ENCODE measurements at regions not wholly inside any gene's neighbourhood (a gene's known extent, or its start where the extent isn't known, plus 50 kb on each side); places are given as distances from the start of the nearest gene placed in this dataset.

DNA sequence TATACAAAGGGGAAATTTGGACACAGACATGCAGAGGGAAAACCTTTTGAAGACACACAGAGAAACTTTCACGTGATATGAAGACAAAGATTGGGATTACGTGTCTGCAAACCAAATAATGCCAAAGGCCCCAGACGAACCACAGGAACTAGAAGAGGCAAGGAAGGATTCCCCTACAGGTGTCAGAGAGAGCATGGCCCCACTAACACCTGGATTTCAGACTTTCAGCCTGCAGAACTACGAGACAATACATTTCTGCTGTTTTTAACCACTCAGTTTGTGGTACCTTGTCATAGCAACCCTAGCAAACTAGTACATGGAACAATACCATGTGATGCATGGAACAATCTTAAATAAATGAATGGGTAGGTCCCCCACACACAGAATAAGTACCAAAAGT, 341.0 kb downstream of the HDGFL1 start:
- TF ChIP-seq, protein P1, sequence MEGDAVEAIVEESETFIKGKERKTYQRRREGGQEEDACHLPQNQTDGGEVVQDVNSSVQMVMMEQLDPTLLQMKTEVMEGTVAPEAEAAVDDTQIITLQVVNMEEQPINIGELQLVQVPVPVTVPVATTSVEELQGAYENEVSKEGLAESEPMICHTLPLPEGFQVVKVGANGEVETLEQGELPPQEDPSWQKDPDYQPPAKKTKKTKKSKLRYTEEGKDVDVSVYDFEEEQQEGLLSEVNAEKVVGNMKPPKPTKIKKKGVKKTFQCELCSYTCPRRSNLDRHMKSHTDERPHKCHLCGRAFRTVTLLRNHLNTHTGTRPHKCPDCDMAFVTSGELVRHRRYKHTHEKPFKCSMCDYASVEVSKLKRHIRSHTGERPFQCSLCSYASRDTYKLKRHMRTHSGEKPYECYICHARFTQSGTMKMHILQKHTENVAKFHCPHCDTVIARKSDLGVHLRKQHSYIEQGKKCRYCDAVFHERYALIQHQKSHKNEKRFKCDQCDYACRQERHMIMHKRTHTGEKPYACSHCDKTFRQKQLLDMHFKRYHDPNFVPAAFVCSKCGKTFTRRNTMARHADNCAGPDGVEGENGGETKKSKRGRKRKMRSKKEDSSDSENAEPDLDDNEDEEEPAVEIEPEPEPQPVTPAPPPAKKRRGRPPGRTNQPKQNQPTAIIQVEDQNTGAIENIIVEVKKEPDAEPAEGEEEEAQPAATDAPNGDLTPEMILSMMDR (IDR thresholded peaks at IDR 0.05), result no peak
- TF ChIP-seq POLR2A (IDR thresholded peaks at IDR 0.05), result no peak

Data from right lobe of liver (tissue), 4 donors.